LHCN-M2 (cell line): ENCODE measurements at regions not wholly inside any gene's neighbourhood (a gene's known extent, or its start where the extent isn't known, plus 50 kb on each side); places are given as distances from the start of the nearest gene placed in this dataset.

Experiments used
- DNase-seq: peaks from one replicate; pipeline ENCODE4 v3.0.0-alpha.2; 2012; ENCODE audit warnings: low read depth

GRCh38 chr6:7468382-7469081 lies 72.9 kb upstream of the DSP start:
- peak; percentile 64 for DNase-seq

- peak; percentile 58 for DNase-seq
These were observed 71.8 kb upstream of the DSP start for GRCh38 chr6:7469696-7470095.

DNA sequence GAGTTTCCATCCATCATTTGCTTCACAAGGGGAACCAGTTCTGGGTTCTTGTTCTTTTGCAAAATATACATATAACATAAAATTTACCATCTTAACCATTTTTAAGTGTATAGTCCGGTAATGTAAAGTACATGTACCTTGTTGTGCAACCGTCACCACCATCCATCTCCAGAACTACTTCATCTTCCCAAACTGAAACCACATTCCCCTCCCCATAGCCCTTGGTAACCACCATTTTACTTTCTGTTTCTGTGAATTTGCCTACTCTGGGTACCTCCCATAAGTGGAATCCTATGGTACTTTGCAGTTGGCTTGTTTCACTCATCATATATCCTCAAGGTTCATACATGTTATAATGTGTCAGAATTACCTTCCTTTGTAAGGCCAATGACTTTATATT lies 70.3 kb upstream of the DSP start:
- no peak for DNase-seq

DNA sequence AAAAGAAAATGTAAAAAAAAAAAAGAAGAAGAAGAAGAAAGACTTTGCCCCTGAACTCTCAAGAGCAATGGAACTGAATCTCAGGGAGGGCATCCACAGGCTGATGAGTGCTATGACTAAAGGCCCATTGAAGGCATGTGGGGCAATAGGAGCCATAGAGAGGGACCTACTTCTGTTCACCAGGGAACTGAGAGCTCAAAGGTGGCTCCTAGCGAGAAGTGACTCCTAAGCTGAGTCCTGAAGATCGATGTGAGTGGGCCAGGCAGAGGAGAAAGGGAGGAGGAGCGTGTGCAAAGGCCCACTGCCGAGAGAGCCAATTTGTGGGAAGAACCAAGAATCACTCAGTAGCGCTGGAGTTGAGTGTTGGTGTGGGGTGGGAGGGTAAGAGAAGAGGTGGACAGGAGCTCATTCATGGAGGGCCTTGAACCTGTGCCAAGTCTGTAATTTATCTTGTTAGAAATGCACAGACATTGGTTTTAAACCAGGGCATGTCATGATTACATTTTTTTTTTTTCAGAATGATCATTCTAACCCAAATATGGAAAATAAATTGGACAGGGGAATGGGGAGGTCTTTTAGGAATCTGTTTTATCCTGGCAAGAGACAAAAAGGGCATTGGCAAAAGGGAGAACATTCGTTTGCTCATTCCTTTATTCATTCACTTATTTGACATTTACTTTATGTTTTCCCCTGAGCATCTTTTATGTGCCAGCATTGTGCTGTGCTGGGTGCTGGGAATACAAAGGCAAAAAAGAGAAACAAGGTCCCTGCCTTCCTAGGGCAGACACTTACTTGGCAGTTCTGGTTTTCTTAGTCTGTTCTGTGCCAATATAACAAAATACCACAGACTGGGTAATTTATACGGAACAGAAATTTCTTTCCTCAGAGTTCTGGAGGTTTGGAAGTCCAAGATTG lies 67.4 kb upstream of the DSP start:
- DNase-seq: no peak

- no peak for DNase-seq
These were observed 66.4 kb upstream of the DSP start for GRCh38 chr6:7475081-7475480.

GRCh38 chr6:7479801-7480266 lies 61.6 kb upstream of the DSP start:
- DNase-seq: peak; percentile 49

DNA sequence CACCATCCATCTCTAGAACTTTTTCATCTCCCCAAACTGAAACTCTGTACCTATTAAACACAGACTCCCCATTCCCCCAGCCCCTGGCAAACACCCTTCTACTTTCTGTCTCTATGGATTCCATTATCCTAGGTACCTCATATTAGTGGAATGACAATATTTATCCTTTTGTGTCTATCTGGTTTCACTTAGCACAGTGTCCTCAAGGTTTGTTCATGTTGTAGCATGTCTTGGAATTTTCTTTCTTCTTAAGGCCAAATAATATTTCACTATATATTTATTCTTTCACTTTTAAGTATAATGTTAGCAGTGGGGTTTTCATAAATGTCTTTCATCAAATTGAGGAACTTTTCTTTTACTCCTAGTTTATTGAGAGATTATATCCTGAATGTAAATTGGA lies 56.8 kb upstream of the DSP start:
- no peak for DNase-seq

DNA sequence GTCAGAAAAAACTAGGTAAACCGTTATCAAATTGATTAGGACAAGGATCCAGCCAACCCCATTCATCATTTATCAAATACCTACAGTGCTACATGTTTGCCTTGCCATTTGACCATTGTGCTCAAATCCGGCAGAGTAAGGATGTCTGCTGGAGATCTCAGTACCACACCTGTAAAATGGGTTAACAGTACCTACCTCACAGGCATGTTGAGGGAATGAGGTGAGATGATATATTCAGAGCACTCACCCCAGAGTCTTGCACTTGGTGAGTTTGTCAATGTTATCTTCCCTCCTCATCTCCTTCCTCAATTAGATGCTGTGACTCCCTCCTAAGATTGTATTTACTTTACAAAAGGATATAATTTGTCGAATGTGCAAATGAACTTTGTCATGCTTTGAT lies 54.5 kb upstream of the DSP start:
- no peak for DNase-seq

DNA sequence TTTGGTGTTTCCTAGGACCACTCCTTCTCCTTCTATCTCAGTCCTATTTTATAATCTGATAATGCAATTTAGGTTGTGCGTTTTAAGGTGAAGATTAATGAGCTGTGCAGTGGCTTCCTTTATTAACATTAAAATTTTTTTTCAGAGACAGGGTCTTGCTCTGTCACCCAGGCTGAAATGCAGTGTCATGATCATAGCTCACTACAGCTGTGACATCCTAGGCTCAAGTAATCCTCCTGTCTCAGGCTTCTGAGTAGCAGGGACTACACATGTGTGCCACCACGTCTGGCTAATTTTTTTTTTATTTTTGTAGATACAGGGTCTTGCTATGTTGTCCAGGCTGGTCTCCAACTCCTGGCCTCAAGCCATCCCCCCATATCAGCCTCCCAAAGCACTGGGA lies 53.0 kb upstream of the DSP start:
- no peak for DNase-seq

DNA sequence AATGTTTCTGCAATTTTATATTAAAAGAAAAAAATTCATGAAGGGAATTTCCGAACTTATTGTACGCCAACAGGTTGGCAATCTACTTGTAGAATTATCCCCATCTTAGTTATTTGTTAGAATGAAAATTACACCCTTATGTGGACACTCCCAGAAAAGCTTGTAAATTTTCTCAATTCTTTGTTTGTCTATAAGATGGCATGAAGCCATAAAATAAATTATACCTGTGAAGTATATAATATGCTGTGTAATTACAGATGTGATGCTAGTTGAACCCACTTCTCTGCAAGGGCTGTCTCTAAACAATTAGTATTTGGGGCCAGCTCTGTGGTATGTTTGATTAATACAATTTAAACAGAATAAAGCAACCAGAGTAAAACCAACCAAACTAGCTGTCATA lies 52.1 kb upstream of the DSP start:
- no peak for DNase-seq
